ENCODE measurements at regions not wholly inside any gene's neighbourhood (a gene's known extent, or its start where the extent isn't known, plus 50 kb on each side); places are given as distances from the start of the nearest gene placed in this dataset.

DNA sequence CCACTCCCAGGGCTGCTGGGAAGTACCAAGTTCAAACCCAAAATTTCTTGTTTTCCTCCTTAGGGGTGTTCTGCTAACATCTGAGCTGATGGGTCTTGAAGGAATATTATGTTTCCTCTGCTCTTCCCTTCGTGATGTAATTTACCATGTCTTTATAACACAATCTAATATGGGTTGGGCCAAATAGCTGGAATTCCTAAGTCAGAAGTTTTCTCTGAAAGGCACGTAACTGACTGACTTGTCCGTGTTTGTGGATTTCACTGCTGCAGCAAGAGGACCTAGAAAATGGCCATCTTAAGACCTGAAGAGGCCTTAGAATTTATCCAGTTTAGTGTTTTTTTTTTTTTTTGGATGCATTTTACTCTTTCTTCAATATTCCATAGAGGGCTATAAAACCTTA is 256.7 kb downstream of the DCDC2C start:
- H3K9me3 ChIP-seq (ENCODE audit: severe bottlenecking) = no peaks in the 10 kb centered on the region
- no peak overlapping the region for H3K27ac ChIP-seq
- TF ChIP-seq, protein P1, sequence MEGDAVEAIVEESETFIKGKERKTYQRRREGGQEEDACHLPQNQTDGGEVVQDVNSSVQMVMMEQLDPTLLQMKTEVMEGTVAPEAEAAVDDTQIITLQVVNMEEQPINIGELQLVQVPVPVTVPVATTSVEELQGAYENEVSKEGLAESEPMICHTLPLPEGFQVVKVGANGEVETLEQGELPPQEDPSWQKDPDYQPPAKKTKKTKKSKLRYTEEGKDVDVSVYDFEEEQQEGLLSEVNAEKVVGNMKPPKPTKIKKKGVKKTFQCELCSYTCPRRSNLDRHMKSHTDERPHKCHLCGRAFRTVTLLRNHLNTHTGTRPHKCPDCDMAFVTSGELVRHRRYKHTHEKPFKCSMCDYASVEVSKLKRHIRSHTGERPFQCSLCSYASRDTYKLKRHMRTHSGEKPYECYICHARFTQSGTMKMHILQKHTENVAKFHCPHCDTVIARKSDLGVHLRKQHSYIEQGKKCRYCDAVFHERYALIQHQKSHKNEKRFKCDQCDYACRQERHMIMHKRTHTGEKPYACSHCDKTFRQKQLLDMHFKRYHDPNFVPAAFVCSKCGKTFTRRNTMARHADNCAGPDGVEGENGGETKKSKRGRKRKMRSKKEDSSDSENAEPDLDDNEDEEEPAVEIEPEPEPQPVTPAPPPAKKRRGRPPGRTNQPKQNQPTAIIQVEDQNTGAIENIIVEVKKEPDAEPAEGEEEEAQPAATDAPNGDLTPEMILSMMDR (IDR thresholded peaks at IDR 0.05; ENCODE audit: low read depth, low read length) = no peak
- no peak for DNase-seq
- H3K4me3 ChIP-seq (ENCODE audit: low read depth, low read length) = no peak overlapping the region
- H3K27me3 ChIP-seq (ENCODE audit: insufficient read depth, low read depth, severe bottlenecking) = no peaks in the 10 kb centered on the region
- no peaks in the 10 kb centered on the region for H3K36me3 ChIP-seq

DNA sequence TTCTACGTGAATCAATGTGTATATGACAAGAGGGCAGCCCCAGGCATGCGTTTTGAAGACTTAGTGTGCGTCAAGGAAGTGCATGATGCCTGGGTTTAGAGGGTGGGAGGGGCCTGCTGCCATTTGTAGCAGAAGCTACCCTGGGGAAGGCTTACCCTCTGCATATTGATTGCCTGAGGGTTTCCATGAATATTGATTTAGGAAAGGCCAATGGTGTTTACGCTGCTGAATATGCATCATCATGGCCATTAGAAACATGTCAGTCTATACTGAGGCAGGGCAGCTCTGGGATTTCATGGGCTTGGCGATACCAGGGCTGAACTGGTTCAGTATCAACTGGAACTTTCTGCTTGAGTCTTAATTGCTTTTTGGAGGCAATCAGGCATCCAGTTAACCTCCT is 259.3 kb downstream of the DCDC2C start:
- no peak overlapping the region for H3K27ac ChIP-seq
- no peaks in the 10 kb centered on the region for H3K27me3 ChIP-seq (ENCODE audit: insufficient read depth, low read depth, severe bottlenecking)
- TF ChIP-seq, protein P1 (IDR thresholded peaks at IDR 0.05; ENCODE audit: low read depth, low read length) = no peak
- no peaks in the 10 kb centered on the region for H3K9me3 ChIP-seq (ENCODE audit: severe bottlenecking)
- no peak for DNase-seq
- no peaks in the 10 kb centered on the region for H3K36me3 ChIP-seq
- H3K4me3 ChIP-seq (ENCODE audit: low read depth, low read length) = no peak overlapping the region

DNA sequence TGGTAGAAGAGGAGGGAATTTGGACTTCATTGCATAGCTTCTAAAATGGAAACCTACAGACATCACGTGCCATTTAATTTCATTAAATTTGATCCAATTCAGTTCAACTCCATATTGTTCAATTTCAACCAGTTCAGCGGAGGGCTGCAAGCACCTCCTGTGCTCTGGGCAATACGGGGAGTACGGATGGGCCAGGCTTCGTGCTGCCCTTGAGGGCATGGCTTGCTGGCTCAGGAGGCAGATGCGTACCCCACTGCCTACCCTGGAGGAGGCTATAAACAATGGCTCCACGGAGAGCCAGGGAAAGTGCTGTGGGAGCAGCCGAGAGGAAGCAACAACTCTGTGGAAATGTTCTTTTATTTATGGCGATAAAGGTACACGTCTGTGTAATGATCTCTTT is 261.8 kb downstream of the DCDC2C start:
- TF ChIP-seq, protein P1 (IDR thresholded peaks at IDR 0.05; ENCODE audit: low read depth, low read length) = no peak
- Histone ChIP-seq H3K9me3 (ENCODE audit: severe bottlenecking) (no peaks in the 10 kb centered on the region), H3K27me3 (ENCODE audit: insufficient read depth, low read depth, severe bottlenecking) (no peaks in the 10 kb centered on the region), H3K27ac (no peak overlapping the region), H3K36me3 (no peaks in the 10 kb centered on the region), H3K4me3 (ENCODE audit: low read depth, low read length) (no peak overlapping the region)
- no peak for DNase-seq

DNA sequence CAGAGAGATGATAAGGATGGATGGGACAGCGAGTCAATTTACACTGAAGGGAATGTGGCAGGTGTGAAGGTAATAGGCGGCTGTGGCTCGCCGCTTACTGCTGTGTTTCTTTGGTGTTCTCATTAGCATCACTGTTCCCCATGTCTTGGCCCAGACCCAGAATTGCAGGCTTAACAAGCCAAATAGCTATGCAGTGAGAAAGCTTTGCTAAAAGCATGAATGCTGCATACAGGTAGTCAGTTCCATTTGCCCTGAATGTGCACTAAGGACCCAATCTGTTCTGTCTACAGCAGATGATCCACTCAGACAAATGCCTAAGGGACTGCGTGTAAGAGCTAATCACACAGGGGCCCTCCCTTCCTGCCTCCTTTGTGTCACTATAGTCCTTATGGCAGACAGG is 262.6 kb downstream of the DCDC2C start:
- DNase-seq = no peak
- TF ChIP-seq, protein P1 (IDR thresholded peaks at IDR 0.05; ENCODE audit: low read depth, low read length) = no peak
- no peaks in the 10 kb centered on the region for H3K9me3 ChIP-seq (ENCODE audit: severe bottlenecking)
- no peak overlapping the region for H3K27ac ChIP-seq
- H3K27me3 ChIP-seq (ENCODE audit: insufficient read depth, low read depth, severe bottlenecking) = no peaks in the 10 kb centered on the region
- no peak overlapping the region for H3K4me3 ChIP-seq (ENCODE audit: low read depth, low read length)
- H3K36me3 ChIP-seq = no peaks in the 10 kb centered on the region

DNA sequence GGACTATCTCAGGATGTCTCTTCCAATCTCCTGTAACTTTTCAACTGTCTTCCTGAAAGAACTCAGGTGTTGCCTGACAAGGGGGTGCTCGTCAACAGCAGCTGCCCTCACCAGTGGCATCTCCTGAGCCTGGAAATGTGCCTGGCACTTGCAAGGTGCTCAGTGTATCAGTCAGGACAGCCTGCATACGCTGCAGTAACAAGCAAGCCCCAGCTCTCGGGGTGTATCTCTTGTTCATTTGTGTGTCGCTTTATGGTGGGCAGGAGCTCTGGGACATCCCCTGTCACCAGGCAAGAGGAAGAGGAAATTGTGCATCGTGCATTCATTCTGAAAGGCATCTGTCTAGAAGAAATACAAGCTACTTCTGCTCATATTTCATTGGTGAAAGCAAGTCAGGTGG is 263.1 kb downstream of the DCDC2C start:
- TF ChIP-seq, protein P1 (IDR thresholded peaks at IDR 0.05; ENCODE audit: low read depth, low read length) = no peak
- H3K9me3 ChIP-seq (ENCODE audit: severe bottlenecking) = no peaks in the 10 kb centered on the region
- no peaks in the 10 kb centered on the region for H3K27me3 ChIP-seq (ENCODE audit: insufficient read depth, low read depth, severe bottlenecking)
- no peak for DNase-seq
- H3K27ac ChIP-seq = no peak overlapping the region
- no peaks in the 10 kb centered on the region for H3K36me3 ChIP-seq
- no peak overlapping the region for H3K4me3 ChIP-seq (ENCODE audit: low read depth, low read length)

DNA sequence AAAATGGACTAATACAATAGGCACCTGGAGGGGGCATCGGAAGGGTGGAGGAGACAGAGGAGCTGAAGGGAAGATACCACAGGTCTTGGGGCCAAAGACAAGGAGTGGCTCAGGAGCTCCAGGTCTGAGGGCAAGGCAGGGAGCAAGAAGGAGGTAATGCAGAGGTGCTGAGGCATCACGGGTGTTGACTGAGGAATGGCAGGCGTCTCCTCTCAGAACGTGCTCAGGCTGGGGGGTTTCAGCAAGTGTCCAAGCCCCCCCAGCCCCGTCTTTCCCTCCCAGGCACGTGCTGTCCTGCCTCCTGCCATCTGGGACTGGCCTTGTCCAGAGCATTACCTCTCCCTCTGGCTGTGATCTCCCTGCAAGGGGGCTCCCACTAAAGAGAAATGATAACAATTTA is 265.4 kb downstream of the DCDC2C start:
- no peak for DNase-seq
- Histone ChIP-seq H3K27ac (no peak overlapping the region), H3K27me3 (ENCODE audit: insufficient read depth, low read depth, severe bottlenecking) (no peaks in the 10 kb centered on the region), H3K4me3 (ENCODE audit: low read depth, low read length) (no peak overlapping the region), H3K9me3 (ENCODE audit: severe bottlenecking) (no peaks in the 10 kb centered on the region), H3K36me3 (no peaks in the 10 kb centered on the region)
- TF ChIP-seq, protein P1 (IDR thresholded peaks at IDR 0.05; ENCODE audit: low read depth, low read length) = no peak

Data from WERI-Rb-1 (cell line).